HG03558 (cell line): ENCODE measurements at regions not wholly inside any gene's neighbourhood (a gene's known extent, or its start where the extent isn't known, plus 50 kb on each side); places are given as distances from the start of the nearest gene placed in this dataset.
"Not testable (repeated sequence)": the region's sequence is repeated elsewhere in the genome, so short reads cannot be mapped to it uniquely, and the experiment has no call there.

ENCODE experiments used
- ATAC-seq: cut with Tn5 transposase; IDR thresholded peaks from one replicate; pipeline ENCODE4 v1.9.1; 2021; ENCODE audit warnings: moderate number of reproducible peaks; ENCODE audit not compliant: unreplicated experiment; ENCODE audit errors: extremely low read depth

- ATAC-seq, result no peak
Observed at GRCh38 chr3:137110392-137110996, 152.7 kb downstream of the IL20RB start.

GRCh38 chr3:137111497-137111896 is 153.7 kb downstream of the IL20RB start:
- ATAC-seq, result no peak

GRCh38 chr3:137116619-137117018 is 158.8 kb downstream of the IL20RB start:
- ATAC-seq, result no peak

DNA sequence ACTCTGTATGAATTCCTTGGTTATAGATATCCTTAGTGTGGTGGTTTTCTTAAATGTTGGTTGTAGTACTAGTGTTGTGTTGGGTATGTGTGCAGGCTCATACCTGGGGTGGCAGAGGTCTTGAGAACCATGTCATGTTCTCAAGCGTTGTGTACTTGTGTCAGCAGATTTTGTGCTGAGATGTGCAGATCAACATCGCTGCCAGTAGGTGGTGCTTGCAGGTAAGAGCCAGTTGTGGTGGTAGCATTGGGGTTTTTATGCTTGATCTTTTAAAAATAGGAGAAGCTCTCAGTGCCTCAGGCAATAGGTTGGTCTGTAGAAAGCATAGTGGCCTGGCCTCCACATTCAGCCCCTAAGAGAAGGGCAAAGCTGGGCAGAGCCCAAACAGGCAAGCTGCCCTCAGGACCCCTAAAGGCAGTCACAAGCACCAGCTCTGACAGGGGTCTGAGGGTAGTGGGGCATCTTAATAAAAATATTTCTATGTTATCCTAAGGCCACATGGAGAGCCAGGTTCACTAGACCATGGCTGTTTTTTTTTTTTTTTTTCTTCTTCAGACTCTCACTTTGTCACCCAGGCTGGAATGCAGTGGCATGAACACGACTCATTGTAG is 164.0 kb downstream of the IL20RB start:
- no peak for ATAC-seq

GRCh38 chr3:137131081-137131480 is 173.3 kb downstream of the IL20RB start:
- no peak for ATAC-seq

GRCh38 chr3:137134431-137134830 is 176.6 kb downstream of the IL20RB start:
- no peak for ATAC-seq

DNA sequence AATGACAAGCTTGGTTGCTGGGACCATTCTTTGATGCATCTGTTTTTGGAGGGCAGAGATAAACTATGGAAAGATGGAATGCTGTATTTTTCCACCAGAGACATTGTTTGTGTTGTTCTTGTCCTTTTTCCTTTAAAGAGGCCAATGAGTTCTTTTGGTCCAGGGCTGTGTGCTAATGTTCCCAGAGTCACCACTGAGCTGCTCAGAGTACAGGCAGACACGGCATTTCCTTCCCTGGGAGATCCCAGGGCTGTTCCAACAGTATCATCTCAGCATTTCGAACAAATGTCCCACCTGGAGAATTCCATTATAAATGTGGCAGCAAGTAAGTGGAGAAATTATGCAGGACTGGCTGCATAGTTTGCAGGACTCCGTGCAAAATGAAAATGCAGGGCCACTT is 190.6 kb downstream of the IL20RB start:
- ATAC-seq, result no peak

DNA sequence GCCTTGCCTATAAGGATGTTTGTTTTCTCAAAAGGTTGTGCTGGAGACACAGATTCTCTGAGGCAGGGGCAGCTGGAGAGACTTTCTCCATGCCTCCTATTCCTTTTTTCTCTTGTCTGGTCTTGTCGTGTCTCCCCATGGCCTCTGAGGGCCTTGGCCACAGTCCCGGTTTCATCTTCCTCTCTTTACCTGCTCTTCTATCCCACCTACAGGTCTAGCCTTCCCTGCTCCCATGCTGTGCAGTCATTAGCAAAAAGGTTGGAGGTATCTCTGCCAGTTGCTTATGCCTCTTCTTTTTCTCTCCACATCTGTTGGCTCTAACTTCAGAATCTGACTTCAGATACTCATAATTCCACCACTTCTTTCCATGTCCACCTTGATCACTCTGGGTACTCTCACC is 191.1 kb downstream of the IL20RB start:
- ATAC-seq, result no peak

GRCh38 chr3:137150825-137151224 is 193.0 kb downstream of the IL20RB start:
- ATAC-seq, result no peak

- ATAC-seq, result not testable (repeated sequence)
Observed at GRCh38 chr3:137153046-137153445, 195.3 kb downstream of the IL20RB start.

DNA sequence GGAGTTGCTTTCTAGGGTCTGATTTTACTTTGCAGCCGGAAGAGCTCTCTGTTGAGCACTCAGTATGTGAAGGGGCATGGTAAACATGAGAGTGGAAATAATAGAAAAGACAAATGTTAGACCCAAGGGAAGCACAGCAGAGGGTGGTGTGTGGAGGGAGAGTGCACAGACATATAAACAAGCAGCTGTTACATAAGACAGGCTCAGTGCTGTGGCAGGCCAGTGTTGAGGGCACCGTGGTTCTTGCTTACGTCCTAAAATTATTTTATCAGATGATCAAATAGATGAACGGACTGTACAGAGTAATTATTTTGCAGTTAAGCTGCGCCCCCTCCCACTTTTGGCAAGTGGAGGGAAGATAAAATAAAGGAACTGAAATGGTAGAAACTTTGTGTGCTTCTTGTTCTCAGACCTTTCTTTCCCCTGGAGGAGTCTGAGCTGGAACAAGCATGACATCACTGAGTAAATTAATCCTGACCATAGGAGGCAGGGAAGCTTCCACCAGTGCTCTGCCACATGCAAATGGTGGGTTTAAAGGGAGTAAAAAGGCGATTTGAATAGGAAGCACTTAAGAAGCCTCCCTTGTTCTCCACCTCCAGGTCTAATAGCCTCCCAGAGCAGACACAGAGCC is 205.6 kb downstream of the IL20RB start:
- no peak for ATAC-seq

GRCh38 chr3:137163958-137164357 is 206.2 kb downstream of the IL20RB start:
- no peak for ATAC-seq

DNA sequence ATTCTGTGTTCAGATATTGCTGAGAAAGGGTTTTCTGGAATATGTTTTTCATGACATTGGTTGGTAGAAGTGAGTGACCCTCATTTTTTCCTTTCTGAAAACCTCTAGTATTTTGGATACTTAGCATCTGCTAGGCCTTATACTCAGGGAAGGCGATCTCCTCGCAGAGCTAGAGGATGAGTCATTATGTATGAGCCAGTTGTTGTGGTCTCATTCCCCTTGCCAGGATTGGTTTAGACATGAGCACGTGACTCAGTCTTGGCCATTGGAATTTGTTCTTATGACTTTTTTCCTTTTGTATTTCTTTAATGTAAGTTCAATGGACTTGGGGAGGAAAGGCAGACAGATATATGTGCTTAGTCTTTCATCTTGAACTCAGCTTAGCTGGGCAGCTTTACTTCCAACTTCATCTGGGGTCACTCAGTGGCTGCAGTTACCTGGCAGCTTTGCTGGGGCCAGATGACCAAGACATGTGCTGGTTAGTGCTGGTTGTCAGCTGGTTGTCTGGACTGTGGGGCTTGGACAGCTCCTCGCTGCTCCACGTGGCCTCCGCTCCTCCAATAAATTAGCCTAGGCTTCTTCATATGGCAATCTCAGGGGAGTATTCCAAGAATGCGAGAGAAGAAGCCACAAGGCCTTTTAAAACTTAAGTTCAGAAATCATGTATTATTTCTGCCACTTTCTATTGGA is 207.5 kb downstream of the IL20RB start:
- no peak for ATAC-seq

DNA sequence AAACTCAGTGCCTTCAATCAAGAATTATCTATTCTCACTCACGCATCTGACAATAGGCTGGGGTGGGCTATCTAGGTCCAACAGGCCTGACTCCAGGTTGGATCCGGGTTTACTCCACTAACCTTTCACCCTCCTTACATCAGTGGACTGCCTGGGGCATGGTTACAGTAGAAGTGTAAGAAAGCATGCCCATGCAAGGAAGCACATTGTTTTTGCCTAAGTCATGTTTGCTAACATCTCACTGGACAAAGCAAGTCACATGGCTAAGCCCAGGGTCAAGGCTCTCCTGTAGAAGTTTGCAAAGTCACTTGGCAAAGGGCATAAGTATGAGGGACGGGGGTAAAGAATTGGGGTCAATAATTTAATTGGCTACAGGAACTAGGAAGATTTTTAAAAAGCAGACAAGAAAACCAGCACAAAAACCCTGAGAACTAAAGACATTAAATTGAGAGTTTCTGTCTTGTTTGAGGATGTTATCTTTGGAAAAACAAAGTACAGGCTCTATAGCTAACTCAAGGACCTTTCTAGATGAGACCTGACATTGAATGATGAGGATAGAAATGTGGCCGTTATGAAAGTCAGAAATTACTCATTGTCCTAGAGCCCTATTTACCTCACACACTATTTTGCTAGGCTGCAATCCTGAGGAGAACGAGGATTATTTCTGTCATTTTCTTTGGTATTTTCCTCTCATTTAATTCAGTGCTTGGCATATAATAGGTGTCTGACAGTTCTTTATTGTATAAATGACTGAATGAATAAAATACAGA is 214.2 kb downstream of the IL20RB start:
- ATAC-seq, result no peak

DNA sequence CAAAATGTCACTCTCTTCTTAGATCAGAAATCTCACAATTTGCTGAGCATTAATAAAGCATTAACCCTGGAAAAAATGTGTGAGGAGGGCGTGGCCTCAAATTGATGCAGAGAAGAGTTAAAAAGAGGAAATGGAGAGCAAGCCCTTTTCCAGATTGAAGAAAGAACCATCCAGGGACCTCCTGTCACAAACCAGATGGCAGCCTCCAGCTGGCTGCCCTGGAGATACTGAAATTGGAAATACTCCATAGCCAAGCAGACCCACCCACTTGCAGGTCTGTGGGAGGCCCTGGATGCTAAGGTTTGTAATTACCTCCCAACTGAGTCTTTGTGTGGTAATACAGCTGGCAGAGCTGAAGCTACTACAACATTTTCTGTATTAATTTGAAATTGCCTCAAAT is 214.9 kb downstream of the IL20RB start:
- ATAC-seq, result no peak

DNA sequence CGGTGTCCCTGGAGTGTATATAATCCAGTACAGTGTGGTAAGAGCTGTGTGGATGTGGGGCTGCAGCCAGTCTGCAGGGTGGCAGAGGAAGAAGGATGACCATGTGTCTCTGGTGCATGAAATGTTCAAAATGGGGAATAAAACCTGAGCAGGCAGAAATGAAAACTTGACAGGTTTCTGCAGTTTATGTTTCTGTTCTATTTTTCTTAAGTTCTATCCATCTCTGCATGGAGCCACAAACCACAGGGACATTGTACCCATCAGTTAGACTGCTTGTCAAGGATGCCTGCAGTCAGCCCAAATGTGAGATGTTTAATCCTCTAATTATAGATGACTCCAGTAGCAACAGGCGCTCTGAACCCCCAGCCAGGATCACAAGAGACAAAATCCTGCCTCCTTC is 216.7 kb downstream of the IL20RB start:
- no peak for ATAC-seq

DNA sequence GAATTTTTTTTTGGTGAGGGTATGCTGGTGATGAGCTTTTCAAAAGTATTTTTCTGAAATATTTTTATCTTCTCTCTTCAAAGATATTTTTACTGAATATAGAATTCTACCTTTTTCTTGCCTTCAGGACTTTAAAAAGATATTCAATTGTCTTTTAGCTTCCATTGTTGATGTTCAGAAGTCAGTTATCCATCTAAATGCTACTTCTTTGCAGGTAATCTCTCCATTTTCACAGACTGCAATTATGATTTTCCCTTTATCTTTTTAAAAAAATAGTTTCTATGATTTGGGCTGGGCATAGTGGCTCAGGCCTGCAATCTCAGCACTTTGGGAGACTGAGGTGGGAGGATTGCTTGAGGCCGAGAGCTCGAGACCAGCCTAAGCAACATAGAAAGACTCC is 222.4 kb downstream of the IL20RB start:
- ATAC-seq, result no peak

DNA sequence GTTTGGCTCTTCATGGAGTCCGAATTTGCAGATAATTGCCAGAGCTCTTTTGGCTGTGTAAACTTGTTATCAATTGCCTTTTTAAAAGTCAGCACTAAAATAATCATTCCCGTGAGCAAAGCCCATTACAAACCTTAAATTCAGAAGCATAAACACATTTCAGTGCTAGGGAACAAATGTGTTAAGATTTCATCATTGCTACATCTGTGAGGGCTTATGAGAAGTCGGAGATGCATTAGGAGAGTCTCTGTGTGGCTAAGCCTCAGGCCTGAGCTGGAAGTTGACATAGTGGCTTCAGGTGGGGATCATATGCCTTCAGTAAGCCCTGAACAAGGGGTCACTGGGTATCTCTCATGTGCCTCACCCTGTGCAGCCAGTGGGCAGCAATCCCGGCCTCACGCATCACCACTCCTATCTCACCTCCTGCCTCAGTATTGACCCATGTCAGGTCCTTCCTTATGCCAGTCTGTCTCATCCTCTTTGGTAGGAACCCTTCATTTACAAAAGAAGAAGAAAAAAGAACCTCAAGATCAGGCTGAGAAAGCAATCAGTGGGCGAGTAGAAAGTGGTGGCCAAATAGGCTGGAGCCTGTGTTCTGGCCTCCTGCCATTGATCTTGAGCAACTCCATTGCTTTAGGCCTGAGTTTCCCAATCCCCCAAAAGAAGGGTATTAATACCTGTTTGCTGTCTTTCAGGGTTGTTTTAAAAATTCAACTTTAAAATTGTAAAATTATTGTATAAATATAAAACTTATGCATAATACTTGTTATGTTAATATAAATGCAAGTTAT is 233.5 kb downstream of the IL20RB start:
- ATAC-seq, result no peak

DNA sequence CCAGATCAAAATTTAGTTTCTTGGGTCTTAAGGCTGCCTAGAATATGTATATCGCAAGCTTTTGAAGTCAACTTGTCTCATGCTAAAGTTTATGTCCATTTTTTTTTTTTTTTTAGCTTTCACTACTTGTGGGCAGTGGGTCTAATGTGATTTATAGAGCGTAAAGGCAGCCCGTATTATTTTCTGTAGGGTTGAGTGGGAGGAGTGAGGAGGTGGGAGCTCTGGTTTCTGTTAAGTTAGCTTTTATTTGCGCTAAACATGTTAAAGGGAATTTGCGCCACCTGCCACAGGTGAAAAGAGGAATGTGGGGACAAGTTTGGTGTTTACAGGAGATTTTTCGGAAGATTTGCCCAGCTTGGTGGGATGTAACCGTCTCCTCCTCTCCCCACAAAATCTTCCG is 234.2 kb downstream of the IL20RB start:
- no peak for ATAC-seq

DNA sequence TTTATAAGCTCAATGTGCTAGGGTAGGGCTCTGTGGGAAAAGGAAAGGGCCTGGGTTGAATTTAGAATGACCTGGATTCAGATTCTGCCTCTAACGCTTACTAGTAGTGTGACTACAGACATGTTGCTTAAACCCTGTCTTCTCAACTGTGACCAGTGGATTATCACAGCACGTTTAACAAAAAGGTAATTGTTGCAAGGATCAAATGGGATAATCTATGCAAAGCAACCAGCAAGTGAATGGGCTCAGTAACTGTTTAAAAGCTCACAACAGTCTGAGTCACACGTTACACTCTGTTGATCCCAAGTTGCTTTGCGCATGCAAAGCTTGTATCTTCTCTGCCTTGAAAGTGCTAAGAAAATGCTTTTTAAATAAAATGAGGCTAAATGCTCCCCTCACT is 236.5 kb downstream of the IL20RB start:
- no peak for ATAC-seq
